HG03378 (cell line): ENCODE measurements at regions not wholly inside any gene's neighbourhood (a gene's known extent, or its start where the extent isn't known, plus 50 kb on each side); places are given as distances from the start of the nearest gene placed in this dataset.

Experiments used
- ATAC-seq: cut with Tn5 transposase; IDR thresholded peaks from one replicate; pipeline ENCODE4 v1.9.1; 2021; ENCODE audit warnings: mild to moderate bottlenecking, moderate library complexity; ENCODE audit not compliant: unreplicated experiment

GRCh38 chr11:27287205-27287604, 75.8 kb downstream of the CCDC34 start:
- no peak for ATAC-seq

GRCh38 chr11:27285761-27286160, 77.3 kb downstream of the CCDC34 start:
- ATAC-seq = no peak

DNA sequence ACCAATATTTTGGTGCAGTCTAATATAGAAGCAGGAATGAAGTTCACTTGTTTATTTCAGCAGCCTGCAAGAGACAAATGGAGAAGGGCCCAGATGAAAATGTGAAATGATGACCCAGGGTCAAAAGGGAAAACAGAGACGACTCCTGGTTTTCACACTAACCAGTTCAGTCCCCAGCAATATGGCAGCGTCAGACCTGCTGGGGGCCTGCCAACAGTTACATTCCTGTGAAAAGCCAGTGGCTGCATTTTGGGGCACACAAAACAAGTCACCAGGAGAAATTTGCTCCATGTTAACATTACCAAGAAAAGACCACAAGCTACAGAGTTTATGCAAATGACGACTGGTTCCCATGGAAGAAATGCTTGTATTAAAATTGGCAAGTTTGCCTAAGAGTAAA, 80.2 kb downstream of the CCDC34 start:
- no peak for ATAC-seq

DNA sequence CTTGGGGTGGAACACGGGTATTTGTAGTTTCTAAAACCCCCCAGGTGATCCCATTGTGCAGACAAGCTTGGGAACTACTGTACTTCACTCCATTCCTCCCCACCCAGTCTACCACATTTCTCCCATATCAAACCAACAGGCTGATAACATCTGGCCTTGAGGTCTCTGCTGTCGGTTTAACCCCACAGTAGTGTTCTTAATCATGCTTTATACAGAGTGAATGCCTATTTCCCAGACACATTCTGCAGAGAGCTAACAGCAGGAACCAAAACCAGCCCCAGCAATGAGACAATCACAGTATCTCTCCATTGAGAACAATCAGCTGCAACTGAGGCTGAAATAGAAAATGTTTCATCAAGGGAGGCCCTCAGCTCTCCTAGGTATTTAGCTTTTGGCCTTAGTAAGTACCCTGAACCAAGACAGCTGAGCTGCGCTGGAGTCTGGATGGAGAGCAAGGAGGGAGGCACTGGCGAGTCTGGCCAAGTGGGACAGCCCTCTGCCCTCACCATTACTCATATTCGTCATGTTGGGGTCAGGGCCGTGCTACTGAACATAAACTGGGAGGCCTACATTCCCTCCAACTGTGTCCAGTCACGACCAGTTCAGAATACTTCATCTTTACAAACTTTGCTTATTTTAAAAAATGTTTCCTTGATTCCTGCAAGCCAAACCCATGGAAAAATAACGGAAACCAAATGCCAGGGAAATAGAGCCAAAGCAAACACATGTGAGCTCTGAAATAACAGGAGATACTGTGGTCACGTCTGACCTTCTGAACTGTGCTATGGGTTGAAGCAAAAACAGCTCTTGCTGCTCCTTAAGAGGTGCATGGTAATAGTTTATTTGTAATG, 81.0 kb downstream of the CCDC34 start:
- peak; percentile 63 for ATAC-seq

GRCh38 chr11:27281276-27281675, 81.7 kb downstream of the CCDC34 start:
- ATAC-seq = no peak

- ATAC-seq = no peak
Measured at GRCh38 chr11:27280140-27280539, 82.9 kb downstream of the CCDC34 start.

- ATAC-seq = no peak
Measured at GRCh38 chr11:27279460-27279859, 83.6 kb downstream of the CCDC34 start.

- ATAC-seq = no peak
Measured at GRCh38 chr11:27277843-27278242, 85.2 kb downstream of the CCDC34 start.

DNA sequence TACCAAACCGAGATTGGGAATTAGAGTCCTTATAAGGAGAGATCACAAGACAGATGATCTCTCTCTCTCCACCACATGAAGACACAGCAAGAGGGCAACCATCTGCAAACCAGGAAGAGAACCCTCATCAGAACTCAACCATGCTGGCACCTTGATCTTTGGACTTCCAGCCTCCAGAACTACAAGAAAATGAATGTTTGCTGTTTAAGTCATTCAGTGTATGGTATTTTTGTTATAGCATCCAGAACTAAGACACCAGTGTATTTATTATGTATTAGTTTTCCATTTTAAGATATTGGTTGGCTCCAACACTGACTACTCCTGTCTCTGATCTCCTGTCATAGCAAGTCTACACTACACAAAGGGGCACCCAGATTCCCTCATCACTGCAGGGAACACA, 86.9 kb downstream of the CCDC34 start:
- ATAC-seq = no peak

DNA sequence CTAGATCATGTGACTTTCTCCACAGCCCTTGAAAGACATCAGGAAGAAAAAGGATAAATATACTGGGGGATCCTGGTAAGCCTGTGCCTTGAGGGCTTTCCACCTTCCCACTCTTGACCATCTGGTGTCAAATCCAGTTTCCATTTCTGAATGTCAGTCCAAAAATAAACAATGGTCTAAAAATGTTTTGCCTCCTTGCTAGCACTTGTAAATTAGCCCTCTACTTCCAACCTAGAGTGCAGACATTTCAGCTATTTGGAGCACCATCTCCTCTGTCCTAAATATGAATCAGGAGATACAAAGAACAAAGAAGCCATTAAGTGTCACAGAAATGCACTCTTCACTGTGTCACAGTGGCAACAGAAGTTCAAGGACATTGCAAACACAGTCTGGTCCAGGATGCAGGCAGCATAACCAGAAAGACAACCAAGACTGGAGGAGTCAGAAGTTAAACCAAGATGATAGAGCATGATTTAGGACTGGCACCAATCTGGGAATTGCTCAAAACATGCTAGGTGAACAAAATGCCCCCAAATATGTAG, 88.1 kb downstream of the CCDC34 start:
- no peak for ATAC-seq

DNA sequence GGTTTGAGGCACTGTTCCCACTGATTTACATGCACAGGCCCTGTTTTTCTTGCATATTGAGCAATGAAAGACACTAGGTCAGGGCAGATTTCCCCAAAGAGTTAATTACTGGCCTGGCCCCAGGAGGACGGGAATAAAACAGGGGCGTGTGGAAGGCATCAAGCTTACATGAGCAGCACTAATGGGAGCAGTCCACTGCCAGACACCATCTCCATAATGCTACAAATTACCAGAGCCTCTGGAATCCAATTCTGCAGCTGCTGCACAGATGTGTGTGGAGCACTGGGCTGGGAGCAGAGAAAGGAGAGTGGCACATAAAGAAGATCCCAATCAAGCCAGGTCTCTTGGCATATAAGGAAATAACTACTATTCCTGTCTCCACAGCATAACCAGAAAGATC, 96.9 kb downstream of the CCDC34 start:
- ATAC-seq = no peak

DNA sequence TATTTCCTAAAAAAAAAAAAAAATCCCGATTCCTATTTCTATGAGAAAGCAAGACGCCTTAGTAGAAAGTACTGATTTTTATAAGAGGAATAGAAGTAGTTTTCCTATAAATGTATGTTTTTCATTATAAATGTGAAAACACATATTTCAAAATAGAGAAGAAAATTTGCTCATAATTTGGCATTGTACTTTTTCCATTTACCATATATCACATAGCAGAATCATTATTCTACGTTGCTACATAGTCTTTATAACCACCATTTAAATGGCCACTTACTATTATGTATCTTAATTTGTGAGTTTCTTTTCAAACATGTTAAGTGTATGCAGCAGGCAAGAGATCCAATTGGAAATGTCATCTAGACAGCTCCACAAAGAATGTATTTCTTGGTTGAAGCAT, 99.0 kb downstream of the CCDC34 start:
- ATAC-seq = no peak

DNA sequence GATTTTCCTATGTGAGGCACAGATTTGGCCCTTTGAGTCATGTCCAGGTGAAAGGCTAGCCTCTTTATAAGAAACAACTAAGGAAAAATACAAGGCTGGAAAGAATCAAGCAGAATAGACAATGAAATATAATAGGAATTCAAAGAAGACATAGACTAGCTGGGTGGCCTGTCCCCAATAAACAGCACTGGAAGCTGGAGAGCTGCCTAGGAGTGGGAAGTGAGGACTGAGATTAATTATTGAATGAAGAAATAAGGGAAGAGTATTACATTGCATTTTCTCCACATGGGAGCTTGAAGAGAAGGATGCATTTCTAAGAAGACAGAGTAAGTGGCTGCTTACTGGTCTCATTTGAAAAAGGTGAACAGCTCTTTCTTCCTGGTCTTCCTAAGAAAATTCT, 100.0 kb downstream of the CCDC34 start:
- no peak for ATAC-seq

DNA sequence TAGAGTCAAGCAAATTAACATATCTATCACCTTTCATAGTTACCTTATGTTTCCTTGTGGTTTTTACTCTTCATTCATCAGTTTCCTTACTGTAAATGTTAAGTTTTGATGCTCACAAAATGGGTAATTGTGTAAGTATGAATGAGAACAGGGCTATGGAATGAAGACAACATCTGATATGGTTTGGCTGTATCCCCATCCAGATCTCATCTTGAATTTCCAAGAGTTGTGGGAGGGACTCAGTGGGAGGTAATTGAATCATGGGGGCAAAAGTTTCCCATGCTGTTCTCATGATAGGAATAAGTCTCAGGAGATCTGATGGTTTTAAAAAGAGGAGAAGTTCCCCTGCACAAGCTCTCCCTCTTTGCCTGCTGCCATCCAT, 107.6 kb downstream of the CCDC34 start:
- ATAC-seq = no peak

- ATAC-seq = no peak
Measured at GRCh38 chr11:27254744-27255446, 108.1 kb downstream of the CCDC34 start.

DNA sequence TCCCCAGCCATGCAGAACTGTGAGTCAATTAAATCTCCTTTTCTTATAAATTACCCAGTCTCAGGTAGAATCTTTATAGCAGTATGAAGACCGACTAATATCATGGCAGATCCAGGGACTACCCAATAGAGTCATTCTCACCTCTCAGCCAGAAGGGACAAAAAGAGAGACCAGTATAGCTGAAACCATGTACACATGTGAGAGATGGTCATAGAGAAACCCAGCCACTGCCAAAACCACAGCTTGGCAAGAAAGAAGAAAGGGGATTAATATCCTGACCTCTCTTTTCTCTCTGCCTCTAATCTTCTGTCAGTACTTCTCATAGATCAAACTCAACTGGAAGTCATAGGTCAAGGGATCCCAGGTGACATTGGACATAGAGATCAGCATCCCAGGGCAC, 109.8 kb downstream of the CCDC34 start:
- no peak for ATAC-seq

DNA sequence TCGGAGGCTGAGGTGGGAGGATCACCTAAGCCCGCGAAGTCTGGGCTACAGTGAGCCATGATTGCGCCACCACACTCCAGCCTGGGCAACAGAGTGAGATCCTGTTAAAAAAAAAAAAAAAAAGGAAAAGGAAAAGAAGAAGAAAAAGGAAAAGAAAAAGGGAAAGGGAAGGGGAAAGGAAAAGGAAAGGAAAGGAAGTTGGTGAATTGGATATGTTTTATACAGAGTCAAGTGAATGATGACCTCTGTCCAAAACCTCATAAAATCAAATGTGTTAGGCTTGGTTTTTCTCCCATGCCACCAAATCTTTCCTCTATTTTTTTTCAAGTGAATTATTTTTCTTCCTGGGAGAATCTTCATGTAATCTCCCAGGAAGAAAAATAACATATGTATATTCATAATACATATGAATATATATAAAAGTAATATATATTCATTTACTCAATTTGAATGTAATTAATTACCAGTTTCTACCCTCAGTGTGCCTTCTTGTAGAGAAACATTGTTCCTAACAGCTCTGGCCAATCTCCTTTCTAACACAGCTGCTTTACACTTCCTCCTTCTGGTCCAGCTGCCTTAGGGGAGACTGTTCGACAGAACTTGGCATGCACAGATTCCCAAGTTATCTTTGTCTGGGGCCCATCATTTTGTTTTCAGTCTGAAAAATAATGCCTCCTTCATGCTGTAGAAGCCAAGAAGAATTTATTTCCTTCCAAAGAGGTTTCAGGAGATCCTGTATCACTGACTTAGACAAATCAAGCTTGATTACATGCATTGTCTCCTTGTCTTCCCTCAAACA, 111.9 kb downstream of the CCDC34 start:
- no peak for ATAC-seq

DNA sequence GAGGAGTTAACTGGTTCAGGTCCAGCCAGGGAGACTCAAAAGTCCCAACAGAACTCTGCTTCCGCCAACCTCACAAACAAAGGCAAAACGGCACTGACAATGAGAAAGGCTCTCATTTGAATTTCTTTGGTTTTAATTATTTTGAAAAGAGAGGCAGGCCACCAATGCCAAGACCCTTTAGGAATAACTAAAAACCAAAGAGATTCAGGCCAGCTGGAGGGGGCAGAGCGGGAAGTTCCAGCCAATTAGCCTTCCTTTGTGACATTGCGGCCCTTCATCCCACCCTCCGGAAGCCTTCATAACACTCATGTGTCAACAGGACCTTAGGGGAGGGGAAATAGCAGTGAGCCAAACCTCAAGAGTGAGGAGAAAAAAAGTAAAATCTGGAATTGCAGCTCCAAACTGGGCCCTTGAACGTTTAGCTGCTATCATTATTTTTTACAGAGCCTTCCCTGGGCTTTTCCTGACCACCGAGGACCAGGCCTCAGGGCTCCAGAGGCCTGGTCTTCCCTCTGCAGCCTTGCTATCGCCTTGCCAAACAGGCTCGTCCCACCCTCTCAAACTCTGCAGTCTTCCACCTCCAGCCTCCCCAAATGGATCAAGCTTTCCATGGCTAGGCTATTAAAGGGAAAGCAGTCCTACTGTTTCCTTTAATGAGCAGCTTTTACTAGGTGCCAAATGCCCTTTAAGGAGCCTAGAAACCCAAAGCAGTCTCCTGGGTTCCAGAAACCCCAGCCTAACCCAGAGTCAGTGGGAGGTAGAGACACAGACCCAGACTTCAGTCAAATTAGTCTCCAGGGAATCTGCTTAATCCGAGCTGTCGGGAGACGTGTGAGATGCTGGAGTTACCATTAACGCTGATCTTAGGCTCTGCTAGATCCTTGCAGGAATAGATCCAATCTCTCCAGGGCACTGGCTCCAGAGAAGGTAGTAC, 114.2 kb downstream of the CCDC34 start:
- ATAC-seq = no peak

DNA sequence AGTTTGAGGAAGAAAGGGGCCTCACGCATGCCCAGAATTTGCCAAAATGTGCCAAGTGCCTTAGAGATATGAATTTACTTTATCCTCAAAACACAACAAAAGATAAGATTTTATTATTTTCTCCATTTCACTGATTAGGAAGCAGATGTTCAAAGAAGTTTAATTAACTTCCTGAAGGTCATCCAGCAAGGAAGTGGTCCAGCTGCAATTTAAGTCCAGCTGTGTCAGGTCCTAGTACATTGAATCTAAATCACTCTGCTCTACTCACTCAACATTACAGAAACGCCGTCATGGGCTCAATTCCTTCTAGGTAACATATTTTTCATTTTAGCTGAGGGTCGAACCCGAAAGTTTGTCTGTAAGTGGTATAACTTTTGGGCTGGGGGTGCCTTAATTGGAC, 115.4 kb downstream of the CCDC34 start:
- no peak for ATAC-seq

GRCh38 chr11:27246925-27247324, 116.1 kb downstream of the CCDC34 start:
- no peak for ATAC-seq
